Right renal cortex interstitium (tissue), 3 donors: ENCODE measurements at regions not wholly inside any gene's neighbourhood (a gene's known extent, or its start where the extent isn't known, plus 50 kb on each side); places are given as distances from the start of the nearest gene placed in this dataset.
A peak's percentile ranks its signal among the peaks of the same experiment; 100 is the strongest.

Source experiments
- DNase-seq, 3 donors: peaks; one replicate each; pipeline ENCODE4 v3.0.0-alpha.2; 2013; ENCODE audit warnings: low read depth in 3 of 3, low spot score in 2 of 3

GRCh38 chr2:212945526-212945925, 205.9 kb downstream of the IKZF2 start:
- no peak for DNase-seq

DNA sequence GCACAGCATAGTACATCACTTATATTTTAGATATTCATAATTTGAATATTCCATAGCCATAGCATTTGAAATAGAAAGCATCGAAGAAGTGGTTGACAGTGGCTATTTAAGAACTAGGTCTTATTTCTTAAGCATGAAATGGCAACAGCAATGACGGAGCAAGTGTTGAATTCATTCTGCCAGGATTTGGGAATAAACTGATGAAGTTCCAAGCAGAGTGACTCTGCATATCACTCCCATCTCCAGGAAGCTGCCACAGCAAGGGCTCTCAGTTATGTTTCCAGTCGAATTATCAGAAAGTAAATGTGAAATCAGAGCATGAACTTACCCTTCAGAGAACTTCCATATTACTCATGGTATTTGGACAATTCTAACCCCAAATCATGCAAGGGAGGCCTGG, 208.1 kb downstream of the IKZF2 start:
- DNase-seq = no peak

DNA sequence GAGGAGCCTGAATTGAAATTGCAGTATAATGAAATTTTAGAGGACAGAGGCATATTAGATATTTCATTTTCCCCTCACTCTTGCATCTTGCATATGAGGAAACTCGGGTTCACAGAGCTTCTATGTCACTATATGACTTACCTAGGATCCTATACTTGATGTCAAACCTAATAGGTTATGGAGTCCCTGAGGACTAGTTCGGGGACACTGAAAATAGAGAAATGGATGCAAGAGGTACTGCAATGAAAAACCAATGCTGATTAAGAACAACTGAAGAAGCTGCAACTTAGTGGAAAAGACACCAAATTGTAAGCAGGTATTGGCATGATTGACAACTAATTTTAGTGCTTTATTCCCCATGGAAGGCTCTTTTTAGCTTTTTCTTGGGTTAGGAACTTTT, 210.1 kb downstream of the IKZF2 start:
- DNase-seq = no peak

- peak; percentile 31 to 48 (median 44) for DNase-seq
Observed at GRCh38 chr2:212940816-212941215, 210.6 kb downstream of the IKZF2 start.

GRCh38 chr2:212939777-212940531, 211.5 kb downstream of the IKZF2 start:
- no peak for DNase-seq

GRCh38 chr2:212938144-212938793, 213.1 kb downstream of the IKZF2 start:
- no peak for DNase-seq

- DNase-seq = no peak
Observed at GRCh38 chr2:212936572-212936971, 214.8 kb downstream of the IKZF2 start.

GRCh38 chr2:212935752-212936151, 215.7 kb downstream of the IKZF2 start:
- DNase-seq = no peak

DNA sequence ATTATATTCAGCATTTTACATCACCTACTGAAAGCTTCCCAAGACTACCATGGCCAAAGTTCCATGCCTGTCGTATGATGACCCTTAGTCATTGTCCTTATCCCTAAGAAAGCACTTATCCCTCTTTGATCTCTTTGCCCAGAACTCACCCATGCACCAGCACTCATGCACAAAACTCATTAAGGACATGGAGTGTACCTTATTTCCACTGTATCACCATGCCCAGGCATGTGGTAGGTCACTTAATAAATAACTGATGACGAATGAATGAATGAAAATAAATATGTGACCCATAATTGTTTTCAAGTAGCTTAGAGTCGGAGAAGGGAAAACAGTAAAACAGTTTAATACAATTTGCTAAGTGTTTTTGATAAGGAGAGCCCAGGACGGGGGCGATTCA, 220.1 kb downstream of the IKZF2 start:
- no peak for DNase-seq

GRCh38 chr2:212930556-212931260, 220.7 kb downstream of the IKZF2 start:
- DNase-seq = no peak

DNA sequence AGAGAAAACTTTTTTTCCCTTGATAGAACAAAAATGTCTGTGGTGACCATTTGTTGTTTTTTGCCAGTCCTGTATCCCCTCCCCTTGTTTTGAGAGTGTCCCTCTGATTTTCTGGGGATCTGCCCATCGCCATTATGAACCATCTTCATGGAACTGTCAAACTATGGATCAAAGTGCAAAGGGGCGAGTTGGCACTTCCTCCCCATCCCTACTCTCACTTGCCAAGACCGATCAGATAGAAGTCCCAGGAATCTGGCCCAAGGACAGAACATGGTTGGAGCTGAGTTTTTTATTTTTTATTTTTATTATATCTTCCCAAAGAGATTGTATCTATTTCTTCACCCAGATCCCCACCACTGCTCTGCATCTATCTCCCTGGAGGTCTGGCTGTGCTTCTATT, 221.4 kb downstream of the IKZF2 start:
- DNase-seq = no peak

DNA sequence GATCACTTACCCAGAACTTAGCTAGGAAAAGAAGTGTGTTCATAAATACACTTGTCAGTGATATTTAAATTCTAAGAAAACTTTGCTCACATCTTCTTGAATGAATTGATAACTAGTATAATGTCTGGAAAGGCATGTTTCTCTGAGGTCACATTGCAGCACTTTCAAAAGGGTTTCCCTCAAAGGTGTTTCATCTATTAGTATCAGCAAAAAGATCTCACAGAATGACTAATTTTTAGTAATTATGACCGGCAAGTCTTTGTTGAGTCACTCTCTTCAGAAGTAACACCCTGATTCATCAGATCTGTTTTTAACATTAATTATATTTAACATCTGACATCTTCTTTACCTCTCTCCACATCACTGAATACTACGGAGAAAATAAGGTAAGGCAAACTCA, 222.3 kb downstream of the IKZF2 start:
- DNase-seq = no peak

DNA sequence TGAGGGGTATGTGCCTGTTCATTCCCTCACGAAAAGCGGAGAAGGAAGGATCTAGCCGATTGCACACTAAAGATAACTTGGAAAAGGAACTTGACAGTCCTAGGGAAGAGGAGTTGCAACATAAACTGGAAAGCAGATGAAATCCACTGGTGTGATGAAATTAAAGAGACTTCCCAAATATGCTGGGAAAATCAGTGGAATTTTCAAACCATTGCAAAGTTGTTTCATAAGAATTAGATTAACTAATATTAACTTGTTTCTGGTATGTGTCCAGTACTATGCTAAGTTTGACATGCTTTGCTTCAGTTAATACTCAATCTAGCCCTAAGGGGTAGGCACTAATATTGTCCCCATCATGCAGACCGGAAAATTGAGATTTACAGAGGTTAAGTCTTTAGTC, 222.7 kb downstream of the IKZF2 start:
- no peak for DNase-seq

GRCh38 chr2:212926940-212927339, 224.5 kb downstream of the IKZF2 start:
- no peak for DNase-seq

DNA sequence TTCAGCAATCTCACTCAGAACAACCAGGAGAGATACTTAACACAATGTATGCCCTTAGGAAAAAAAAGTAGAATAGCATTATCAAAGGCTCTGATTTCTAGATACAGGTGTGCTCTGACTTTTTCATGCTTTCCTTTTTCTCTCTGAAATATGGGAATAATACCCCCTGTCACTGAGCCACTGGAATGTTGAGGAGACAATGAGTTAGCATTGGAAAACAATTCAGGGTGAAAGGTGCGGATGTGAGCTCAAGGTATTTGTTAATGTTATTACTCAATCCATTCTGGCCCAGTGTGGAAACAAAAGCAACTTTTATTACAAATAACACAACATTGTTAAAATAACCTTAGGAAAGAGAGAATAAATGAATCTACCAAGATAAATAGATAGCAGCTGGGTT, 228.0 kb downstream of the IKZF2 start:
- no peak for DNase-seq

- DNase-seq = no peak
Observed at GRCh38 chr2:212922701-212923100, 228.7 kb downstream of the IKZF2 start.

GRCh38 chr2:212921711-212922110, 229.7 kb downstream of the IKZF2 start:
- no peak for DNase-seq

DNA sequence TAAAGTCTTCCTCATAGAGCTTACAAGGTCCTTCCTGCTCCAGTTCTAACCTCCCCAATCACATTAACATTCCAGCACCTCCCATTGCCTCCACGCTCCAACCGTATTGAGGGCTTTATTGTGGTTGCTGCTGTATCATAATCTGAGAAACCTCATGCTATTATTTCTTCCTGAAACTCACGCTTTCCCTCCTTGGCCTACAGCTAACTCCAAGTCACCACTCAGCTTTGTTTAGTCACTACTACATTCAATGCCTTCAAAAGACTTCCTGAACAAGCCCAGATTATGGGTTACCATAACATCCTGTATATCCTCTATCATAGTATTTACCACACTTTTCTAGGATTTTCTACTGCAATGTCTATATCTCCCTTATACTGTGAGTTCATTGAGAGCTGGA, 230.4 kb downstream of the IKZF2 start:
- no peak for DNase-seq

- no peak for DNase-seq
Observed at GRCh38 chr2:212919238-212919637, 232.2 kb downstream of the IKZF2 start.

DNA sequence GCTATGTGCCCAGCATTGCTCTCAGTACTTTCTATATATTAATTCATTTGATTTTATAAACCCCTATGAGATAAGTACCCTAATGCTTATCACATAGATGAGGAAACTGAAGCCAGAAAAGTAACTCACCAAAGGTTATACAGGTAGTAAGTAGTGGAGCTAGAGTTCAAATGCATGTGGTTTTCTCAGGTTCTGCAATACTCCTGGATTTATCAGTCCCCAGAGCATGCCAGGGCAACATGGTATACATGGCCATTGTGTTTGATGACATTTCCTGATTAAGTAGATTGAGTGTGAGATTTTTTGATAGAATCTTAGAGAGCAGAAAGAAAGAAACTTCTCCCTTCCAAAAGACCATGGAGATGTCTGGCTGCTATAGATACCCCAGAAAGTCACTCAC, 233.1 kb downstream of the IKZF2 start:
- DNase-seq = no peak

GRCh38 chr2:212915121-212915782, 236.2 kb downstream of the IKZF2 start:
- no peak for DNase-seq
